MG63 (cell line): ENCODE measurements at regions not wholly inside any gene's neighbourhood (a gene's known extent, or its start where the extent isn't known, plus 50 kb on each side); places are given as distances from the start of the nearest gene placed in this dataset.
"Not testable (repeated sequence)": the region's sequence is repeated elsewhere in the genome, so short reads cannot be mapped to it uniquely, and the experiment has no call there.

Experiments used
- DNase-seq: peaks from one replicate; pipeline ENCODE4 v3.0.0-alpha.2; 2020
- H3K27me3 ChIP-seq: fragments of 250-450 bp; sonication (Bioruptor Pico); 2 replicates; pipeline ENCODE4 v1.5.1; 2020; ENCODE audit warnings: mild to moderate bottlenecking, moderate library complexity
- H3K36me3 ChIP-seq: fragments of 250-450 bp; sonication (Bioruptor Pico); 2 replicates; pipeline ENCODE4 v1.5.1; 2020; ENCODE audit warnings: mild to moderate bottlenecking, moderate library complexity
- H3K4me3 ChIP-seq: fragments of 250-450 bp; sonication (Bioruptor Pico); 2 replicates; pipeline ENCODE4 v1.5.1; 2020; ENCODE audit warnings: mild to moderate bottlenecking, moderate library complexity
- H3K9me3 ChIP-seq: fragments of 250-450 bp; sonication (Bioruptor Pico); 2 replicates; pipeline ENCODE4 v1.5.1; 2020; ENCODE audit warnings: mild to moderate bottlenecking, moderate library complexity

GRCh38 chr9:28124917-28125316 is 551.6 kb upstream of the C9orf72 start:
- Histone ChIP-seq H3K9me3 (no peaks in the 10 kb centered on the region), H3K4me3 (no peak overlapping the region), H3K27me3 (no peaks in the 10 kb centered on the region), H3K36me3 (no peaks in the 10 kb centered on the region)
- no peak for DNase-seq

GRCh38 chr9:28127101-28127500 is 553.8 kb upstream of the C9orf72 start:
- H3K4me3 ChIP-seq, result no peak overlapping the region

DNA sequence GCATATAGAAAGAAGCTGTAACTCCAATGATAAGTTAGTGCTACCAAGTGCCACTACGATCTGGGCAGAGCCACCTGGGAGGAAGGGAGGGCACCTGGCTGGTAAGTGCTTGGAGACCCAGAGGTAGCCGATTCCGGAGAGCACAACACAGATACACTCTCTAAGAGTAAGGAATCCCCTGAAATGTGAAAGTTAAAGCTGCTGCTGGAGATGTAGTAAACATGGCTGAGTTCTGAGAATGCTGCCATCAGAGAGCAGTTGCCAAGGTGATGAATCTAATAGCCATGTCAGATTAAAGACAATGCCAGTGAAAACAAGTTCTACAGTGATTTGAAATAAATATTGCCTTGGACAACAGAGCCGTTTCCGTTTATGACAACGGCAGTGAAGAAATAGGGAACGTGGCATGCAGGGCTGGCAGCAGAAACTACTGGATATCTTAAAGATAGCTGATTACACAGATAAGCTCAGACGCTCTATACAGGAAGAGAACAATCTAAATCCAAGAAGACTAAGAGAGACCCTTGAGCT is 561.2 kb upstream of the C9orf72 start:
- DNase-seq, result no peak
- H3K36me3 ChIP-seq, result no peaks in the 10 kb centered on the region
- H3K4me3 ChIP-seq, result no peak overlapping the region
- no peaks in the 10 kb centered on the region for H3K9me3 ChIP-seq
- H3K27me3 ChIP-seq, result no peaks in the 10 kb centered on the region

More at GRCh38 chr9:28127101-28127500, 553.8 kb upstream of the C9orf72 start:
- Histone ChIP-seq H3K36me3 (no peaks in the 10 kb centered on the region), H3K9me3 (no peaks in the 10 kb centered on the region), H3K27me3 (no peaks in the 10 kb centered on the region)
- no peak for DNase-seq

- DNase-seq, result no peak
- H3K36me3 ChIP-seq, result no peaks in the 10 kb centered on the region
- H3K4me3 ChIP-seq, result no peak overlapping the region
- no peaks in the 10 kb centered on the region for H3K9me3 ChIP-seq
- H3K27me3 ChIP-seq, result no peaks in the 10 kb centered on the region
Observed at GRCh38 chr9:28135549-28135948, 562.3 kb upstream of the C9orf72 start.

DNA sequence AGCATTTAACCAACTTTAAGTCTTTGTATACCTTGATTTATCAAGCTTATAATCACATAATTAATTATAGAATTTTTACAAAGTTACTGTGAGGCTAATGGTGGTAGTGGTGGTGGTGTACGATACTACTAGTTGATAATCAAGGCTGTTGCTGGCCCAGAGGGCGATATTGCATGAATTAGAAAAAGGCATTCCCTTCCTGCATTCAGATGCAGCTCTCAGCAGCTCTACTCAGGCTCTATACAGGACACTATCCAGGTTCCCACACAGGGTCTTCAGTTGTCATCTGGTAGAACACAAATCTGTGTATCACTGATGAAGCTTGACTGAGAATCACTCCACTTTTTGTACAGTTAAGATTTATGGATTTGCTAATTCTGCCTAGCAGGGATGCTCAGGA is 562.8 kb upstream of the C9orf72 start:
- DNase-seq, result no peak
- no peaks in the 10 kb centered on the region for H3K36me3 ChIP-seq

DNA sequence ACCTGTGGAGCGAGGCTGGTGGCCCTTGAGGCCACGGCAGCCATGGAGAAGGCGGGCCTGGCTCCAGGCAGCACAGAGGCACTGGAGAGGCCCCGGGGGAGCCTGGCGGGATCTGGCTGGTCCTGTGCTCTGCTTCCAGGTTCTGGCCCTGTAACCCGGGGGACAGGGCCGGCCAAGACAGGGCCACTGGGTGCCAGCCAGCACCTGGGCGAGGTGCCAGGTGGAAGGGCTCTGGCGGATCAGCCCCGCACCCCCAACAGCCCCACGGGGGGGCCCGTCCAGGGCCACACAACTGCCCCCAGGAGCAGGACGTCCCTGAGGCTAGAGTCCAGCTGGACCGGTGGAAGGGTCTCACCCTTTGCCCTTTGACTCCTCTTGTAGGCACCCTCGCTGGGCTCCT is 574.1 kb upstream of the C9orf72 start:
- not testable (repeated sequence) for H3K4me3 ChIP-seq, H3K36me3 ChIP-seq, DNase-seq, H3K27me3 ChIP-seq, H3K9me3 ChIP-seq

More for the DNA sequence above, 562.8 kb upstream of the C9orf72 start:
- Histone ChIP-seq H3K9me3 (no peaks in the 10 kb centered on the region), H3K27me3 (no peaks in the 10 kb centered on the region), H3K4me3 (no peak overlapping the region)

DNA sequence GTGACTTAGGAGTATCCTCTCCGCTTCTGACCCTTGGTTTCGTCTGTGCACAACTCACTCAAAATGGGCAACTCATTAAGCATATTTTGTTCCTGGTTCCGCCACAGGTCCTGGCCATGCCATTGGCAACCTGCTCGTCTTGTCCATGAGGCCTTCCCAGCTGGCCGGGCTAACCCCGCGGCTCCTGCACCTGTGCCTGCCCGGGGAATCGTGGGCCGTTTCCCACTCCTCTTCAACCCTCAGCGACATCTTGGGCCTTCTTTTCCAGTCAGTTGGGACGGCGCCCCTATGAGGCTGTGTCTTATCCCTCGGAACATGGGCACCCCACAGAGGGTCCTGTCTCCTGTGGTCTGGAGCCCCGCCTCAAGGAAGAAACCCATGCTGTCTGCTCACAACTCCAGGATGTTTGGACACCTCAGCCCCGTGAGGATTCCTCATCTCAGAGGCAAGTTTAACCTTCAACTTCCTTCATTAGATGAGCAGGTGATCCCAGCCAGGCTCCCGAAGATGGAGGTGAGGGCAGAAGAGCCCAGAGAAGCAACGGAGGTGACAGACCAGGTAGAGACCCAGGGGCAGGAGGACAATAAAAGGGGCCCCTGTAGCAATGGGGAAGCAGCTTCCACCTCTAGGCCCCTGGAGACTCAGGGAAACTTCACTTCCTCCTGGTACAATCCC is 574.8 kb upstream of the C9orf72 start:
- not testable (repeated sequence) for H3K36me3 ChIP-seq, DNase-seq, H3K4me3 ChIP-seq

GRCh38 chr9:28149361-28150050 is 576.2 kb upstream of the C9orf72 start:
- not testable (repeated sequence) for H3K36me3 ChIP-seq, H3K9me3 ChIP-seq, DNase-seq, H3K4me3 ChIP-seq, H3K27me3 ChIP-seq

More for the DNA sequence above, 574.8 kb upstream of the C9orf72 start:
- not testable (repeated sequence) for H3K27me3 ChIP-seq, H3K9me3 ChIP-seq

GRCh38 chr9:28155067-28155466 is 581.8 kb upstream of the C9orf72 start:
- no peak for DNase-seq
- Histone ChIP-seq H3K4me3 (no peak overlapping the region), H3K27me3 (no peaks in the 10 kb centered on the region), H3K36me3 (no peaks in the 10 kb centered on the region), H3K9me3 (no peaks in the 10 kb centered on the region)

DNA sequence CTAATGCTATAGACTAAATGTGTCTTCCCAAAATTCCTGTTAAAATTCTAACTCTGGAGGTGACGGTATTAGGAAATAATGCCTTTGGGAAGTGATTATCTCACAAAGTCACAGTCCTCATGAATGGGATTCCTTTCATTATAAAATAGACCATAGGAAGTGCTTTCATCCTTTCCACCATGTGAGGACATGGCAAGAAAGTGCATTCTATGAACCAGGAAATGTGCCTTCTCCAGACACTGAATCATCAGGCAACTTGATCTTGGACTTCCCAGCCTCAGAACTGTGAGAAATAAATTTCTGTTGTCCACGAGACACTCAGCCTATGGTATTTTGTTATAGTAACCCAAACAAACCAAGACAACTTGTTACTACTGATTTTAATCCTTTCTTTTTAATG is 582.4 kb upstream of the C9orf72 start:
- Histone ChIP-seq H3K4me3 (no peak overlapping the region), H3K36me3 (no peaks in the 10 kb centered on the region), H3K27me3 (no peaks in the 10 kb centered on the region), H3K9me3 (no peaks in the 10 kb centered on the region)
- DNase-seq, result no peak

DNA sequence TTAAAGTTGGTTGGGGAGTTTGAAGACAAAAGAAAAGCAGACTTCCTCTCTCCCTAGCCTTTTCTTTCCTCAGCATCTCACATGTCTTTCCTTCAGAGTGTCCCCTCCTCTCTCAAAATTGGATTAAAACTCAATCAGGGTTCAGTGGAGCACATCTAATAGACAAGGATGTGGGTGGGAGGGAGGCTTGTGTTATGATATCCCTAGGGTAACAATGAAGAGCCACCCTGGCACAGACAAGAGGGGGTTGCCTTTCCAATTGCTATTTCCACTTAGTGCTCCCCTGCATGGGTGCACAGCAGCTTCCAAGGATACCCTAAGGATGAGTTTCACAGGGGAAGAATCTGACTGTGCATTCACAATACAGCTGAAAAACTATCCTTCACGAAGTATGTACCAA is 585.2 kb upstream of the C9orf72 start:
- Histone ChIP-seq H3K4me3 (no peak overlapping the region), H3K27me3 (no peaks in the 10 kb centered on the region), H3K36me3 (no peaks in the 10 kb centered on the region), H3K9me3 (no peaks in the 10 kb centered on the region)
- DNase-seq, result no peak

GRCh38 chr9:28163619-28164018 is 590.3 kb upstream of the C9orf72 start:
- Histone ChIP-seq H3K27me3 (no peaks in the 10 kb centered on the region), H3K9me3 (no peaks in the 10 kb centered on the region), H3K36me3 (no peaks in the 10 kb centered on the region), H3K4me3 (no peak overlapping the region)
- DNase-seq, result no peak

DNA sequence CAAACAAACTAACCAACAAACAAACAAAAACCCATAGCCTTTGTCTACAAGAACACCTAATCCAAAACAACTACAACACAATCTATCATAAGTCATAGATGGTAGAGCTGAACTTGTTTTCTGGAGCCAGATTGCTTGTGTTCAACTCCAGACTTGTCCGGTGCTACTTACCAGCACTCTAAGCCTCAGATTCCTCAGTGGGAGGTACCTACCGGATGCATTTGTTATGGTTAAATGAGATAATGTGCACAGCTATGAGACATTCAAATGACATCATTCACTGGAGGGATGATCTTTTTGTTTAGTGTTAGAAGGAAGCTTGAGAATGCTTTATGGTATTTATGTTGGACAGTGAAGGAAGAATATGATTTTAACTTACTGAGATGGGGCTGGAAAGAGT is 592.9 kb upstream of the C9orf72 start:
- Histone ChIP-seq H3K4me3 (no peak overlapping the region), H3K36me3 (no peaks in the 10 kb centered on the region), H3K27me3 (no peaks in the 10 kb centered on the region), H3K9me3 (no peaks in the 10 kb centered on the region)
- no peak for DNase-seq

DNA sequence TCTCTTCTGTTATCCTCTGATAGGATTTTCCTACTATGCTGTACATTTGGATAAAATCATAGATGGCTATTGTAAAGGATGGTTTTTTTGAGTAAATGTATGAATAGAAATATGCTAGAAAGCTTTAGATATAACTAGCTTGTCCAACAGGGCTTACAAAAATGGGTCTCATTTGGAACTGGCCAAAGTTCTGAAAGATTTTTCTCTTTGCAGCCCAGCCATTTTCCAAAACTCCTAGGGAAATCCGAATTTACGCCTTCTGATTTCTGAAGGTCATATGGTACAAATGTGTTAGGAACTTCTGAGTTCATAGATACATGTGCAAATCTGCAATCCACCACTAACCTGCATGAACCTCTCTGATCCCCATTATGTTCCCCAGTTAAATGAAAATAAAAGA is 603.9 kb upstream of the C9orf72 start:
- no peak overlapping the region for H3K4me3 ChIP-seq
- no peak for DNase-seq
- H3K9me3 ChIP-seq, result no peaks in the 10 kb centered on the region
- no peaks in the 10 kb centered on the region for H3K36me3 ChIP-seq
- H3K27me3 ChIP-seq, result no peaks in the 10 kb centered on the region

DNA sequence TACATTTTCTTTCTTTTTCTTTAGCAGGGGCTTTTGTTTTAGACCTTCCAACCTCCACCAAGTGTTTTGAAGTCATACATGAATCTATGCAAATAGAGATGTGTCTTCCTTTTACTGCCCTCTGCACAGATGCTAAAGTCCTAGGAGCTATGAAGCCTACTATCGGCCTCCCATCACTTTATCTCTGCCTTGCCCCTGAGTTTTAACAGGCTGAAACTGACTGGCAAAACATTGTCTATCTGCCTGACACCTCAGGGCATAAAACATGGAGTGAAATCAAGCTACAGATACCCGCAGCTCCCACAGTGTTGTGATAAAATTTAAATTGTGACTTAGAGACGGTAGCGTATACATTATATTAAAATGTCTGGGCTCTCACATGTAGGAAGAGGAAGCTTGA is 604.6 kb upstream of the C9orf72 start:
- Histone ChIP-seq H3K27me3 (no peaks in the 10 kb centered on the region), H3K9me3 (no peaks in the 10 kb centered on the region), H3K4me3 (no peak overlapping the region), H3K36me3 (no peaks in the 10 kb centered on the region)
- DNase-seq, result no peak

- Histone ChIP-seq H3K27me3 (no peaks in the 10 kb centered on the region), H3K4me3 (no peak overlapping the region), H3K9me3 (no peaks in the 10 kb centered on the region), H3K36me3 (no peaks in the 10 kb centered on the region)
- no peak for DNase-seq
Observed at GRCh38 chr9:28179893-28180292, 606.6 kb upstream of the C9orf72 start.

DNA sequence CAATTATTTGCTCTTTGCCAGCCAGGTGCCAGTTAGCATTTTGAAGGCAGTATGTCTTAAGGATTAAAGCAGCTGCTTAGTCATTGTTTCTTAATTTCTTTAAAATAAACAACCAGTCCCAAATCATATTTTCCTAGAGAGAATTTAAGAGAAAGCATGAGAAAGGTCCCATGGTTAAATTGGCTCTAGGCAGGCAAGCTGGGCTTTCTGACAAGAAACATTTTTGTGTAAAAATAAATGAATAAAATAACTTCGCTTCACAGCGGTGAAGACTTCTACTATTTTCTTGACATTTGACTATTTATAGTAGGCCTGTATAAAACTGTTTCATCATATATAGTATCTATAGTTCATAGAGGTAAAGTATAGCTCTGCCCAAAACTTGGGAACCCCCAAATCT is 617.7 kb upstream of the C9orf72 start:
- Histone ChIP-seq H3K27me3 (no peaks in the 10 kb centered on the region), H3K9me3 (no peaks in the 10 kb centered on the region), H3K36me3 (no peaks in the 10 kb centered on the region), H3K4me3 (no peak overlapping the region)
- DNase-seq, result no peak

DNA sequence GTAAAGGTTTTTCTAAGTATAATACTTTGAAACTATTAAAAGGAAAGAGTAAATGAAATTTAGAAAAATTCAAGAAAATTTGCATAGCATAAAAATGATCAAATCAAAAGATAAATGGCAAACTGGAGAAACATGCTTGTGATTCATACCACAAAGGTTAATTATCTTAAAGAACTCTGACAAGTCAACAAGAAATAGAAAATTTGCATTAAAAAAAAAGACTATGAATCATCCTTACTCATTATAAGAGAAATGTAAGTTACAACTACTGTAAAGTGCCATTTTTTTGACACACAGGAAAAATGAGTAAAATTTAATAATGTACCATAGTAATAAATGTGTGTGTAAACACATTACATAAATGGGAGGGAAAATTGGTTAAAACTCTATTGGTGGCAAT is 624.4 kb upstream of the C9orf72 start:
- Histone ChIP-seq H3K4me3 (no peak overlapping the region), H3K27me3 (no peaks in the 10 kb centered on the region), H3K36me3 (no peaks in the 10 kb centered on the region), H3K9me3 (no peaks in the 10 kb centered on the region)
- no peak for DNase-seq
